22Rv1 (cell line): ENCODE measurements at regions not wholly inside any gene's neighbourhood (a gene's known extent, or its start where the extent isn't known, plus 50 kb on each side); places are given as distances from the start of the nearest gene placed in this dataset.
"Not testable (repeated sequence)": the region's sequence is repeated elsewhere in the genome, so short reads cannot be mapped to it uniquely, and the experiment has no call there.

Experiments
- H3K27ac ChIP-seq: fragments of 450-650 bp; 2 replicates; pipeline ENCODE4 v1.5.1; 2017
- ZFX ChIP-seq: fragments of 450-650 bp; IDR thresholded peaks from 2 replicates; pipeline ENCODE4 v1.6.1; 2017; ENCODE audit warnings: antibody characterized with exemption, borderline replicate concordance
- TF ChIP-seq, protein P1 (sequence below): fragments of 450-650 bp; IDR thresholded peaks from 2 replicates; pipeline ENCODE4 v1.5.1; 2017; ENCODE audit warnings: mild to moderate bottlenecking

DNA sequence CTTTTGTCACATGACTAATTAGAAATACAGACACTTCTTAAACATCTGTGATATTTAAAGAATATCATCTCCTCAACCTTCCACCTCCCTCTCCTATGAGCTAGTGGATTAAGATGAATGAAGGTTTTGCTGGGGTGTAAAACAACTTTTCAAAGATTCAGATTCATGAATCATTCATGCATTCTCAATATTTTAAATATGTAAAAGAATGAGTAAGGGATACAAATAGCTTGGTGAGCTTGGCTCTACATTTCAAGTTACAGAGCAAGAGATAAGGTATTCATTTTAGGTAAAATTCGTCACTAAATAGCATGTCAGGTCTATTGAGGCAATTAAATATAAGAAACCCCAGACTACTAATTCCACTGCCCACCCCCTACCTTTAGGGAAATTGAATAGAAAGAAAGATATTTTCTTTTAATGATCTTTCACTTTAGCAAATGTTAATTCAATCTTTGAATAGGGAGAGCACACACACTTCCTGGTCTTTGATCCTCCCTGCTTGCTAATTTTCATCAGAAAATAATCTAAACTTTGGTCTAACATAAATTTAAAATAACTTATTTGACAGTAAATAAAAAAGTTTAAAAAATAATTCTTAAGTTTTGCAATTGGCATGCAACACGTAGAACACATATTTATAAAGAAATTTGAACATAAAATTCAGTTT lies 486.9 kb upstream of the ITGA1 start:
- H3K27ac ChIP-seq = no peak overlapping the region
- no peak for TF ChIP-seq ZFX
- TF ChIP-seq, protein P1, sequence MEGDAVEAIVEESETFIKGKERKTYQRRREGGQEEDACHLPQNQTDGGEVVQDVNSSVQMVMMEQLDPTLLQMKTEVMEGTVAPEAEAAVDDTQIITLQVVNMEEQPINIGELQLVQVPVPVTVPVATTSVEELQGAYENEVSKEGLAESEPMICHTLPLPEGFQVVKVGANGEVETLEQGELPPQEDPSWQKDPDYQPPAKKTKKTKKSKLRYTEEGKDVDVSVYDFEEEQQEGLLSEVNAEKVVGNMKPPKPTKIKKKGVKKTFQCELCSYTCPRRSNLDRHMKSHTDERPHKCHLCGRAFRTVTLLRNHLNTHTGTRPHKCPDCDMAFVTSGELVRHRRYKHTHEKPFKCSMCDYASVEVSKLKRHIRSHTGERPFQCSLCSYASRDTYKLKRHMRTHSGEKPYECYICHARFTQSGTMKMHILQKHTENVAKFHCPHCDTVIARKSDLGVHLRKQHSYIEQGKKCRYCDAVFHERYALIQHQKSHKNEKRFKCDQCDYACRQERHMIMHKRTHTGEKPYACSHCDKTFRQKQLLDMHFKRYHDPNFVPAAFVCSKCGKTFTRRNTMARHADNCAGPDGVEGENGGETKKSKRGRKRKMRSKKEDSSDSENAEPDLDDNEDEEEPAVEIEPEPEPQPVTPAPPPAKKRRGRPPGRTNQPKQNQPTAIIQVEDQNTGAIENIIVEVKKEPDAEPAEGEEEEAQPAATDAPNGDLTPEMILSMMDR = no peak

DNA sequence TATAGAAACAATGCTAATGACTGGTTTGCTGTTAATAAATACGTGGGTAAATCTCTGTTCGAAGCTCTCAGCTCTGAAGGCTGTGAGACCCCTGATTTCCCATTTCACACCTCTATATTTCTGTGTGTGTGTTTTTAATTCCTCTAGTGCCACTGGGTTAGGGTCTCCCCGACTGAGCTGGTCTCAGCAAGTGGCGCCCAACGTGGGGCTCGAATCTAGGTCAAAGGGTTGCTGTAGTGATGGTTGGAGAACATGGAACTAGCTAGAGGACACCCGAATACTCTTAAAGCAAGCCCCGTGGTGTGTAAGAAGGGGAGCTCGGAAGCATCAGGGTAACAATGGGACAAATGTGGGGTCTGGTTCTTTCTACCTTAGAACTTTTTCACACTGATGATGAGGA lies 482.9 kb upstream of the ITGA1 start:
- H3K27ac ChIP-seq = not testable (repeated sequence)

DNA sequence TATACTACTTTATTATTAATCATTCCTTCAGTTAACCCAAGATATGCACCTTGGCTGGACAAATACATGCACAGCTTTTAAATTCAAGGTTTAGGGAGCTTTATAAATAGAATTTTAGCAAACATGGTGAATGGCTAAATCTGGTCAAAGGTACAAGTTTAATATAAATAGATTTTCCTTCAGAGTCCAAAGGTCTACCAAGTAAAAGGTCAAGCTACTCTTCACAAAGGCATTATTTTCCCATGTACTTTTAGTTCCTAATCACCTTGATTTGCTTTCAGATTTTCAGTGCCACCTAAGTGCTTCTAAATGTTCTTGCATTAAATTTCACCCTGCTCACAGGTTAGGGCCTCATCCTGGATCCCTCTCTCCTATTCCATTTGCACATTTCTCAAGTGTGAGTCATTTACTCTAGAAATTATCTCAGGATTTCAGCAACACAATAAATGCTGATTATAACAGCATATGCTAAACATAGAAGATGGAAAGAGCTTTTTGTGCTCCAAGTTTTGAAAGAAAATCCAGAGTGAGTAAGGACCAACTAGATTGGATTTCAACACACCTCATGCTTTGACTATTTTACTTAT lies 459.4 kb upstream of the ITGA1 start:
- TF ChIP-seq, protein P1 = no peak
- no peak for TF ChIP-seq ZFX
- no peak overlapping the region for H3K27ac ChIP-seq

DNA sequence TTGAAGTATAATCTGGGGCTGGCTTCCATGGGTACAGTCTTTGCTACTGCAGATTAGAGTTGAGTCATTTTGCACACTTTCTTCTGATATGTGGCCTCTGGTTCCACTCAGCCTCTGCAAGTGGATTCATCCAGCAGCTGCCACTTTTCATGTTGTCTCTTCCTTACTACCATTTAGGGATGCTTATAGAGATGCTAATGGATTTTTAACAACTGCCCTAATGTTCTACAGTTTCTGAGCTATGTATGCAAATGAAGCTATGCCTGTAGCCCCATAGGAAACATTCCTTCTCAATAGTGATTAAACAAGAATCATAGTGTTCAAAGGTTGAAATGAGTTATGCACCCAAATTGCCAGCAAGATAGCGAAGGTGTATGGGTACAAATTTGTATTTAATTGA lies 456.0 kb upstream of the ITGA1 start:
- H3K27ac ChIP-seq = no peak overlapping the region
- TF ChIP-seq, protein P1 = no peak
- TF ChIP-seq ZFX = no peak

DNA sequence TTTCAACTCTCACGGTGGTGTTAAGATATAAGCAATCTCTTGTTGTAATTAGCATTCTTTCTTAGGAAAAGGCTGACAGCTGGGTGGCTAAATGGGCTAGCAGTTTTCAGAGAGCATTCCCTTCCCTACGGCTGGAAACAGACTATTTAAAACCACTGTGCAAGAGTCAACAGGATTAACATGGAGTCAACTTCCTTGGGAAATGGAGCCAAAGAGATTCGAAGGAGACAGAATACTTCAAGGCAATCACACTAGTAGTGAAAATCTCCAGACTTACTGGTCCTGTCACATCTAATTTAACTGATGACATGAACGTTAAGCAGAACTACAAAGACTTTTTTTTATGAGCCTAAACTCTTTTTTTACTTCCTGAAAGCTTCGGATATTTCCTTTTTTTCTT lies 453.3 kb upstream of the ITGA1 start:
- TF ChIP-seq, protein P1 = no peak
- TF ChIP-seq ZFX = no peak
- no peak overlapping the region for H3K27ac ChIP-seq

DNA sequence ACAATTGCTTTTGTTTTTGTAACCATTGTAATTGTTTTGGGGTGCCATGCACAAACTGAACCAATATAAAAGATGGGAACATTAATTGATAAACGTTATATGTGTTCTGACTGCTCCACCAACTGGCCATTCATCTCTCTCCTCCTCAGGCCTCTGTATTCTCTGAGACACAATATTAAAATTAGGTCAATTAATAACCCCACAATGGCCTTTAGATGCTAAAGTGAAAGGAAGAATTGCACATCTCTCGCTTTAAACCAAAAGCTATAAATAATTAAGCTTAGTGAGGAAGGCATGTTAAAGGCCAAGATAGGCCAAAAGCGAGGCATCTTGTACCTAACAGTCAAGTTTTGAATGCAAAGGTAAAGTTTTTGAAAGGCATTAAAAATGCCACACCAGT lies 448.4 kb upstream of the ITGA1 start:
- TF ChIP-seq ZFX = no peak
- TF ChIP-seq, protein P1 = no peak
- H3K27ac ChIP-seq = no peak overlapping the region

DNA sequence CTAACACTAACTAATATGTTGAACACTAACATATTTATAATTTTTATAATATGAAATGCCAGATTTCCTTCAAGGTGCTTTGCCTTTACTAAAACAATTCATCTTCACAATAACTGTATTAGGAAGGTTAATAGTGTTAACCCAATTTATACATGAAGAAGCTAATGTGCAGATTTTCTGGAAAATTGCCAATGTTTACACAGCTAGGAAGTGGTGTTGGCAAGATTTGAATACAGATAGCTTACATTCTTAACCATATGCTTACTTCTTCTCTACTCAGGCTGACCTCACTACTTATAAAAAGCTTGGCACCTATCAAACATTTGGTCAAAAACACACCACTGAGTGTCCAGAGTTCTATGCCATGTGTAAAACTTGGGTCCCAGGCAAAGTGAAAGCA lies 445.4 kb upstream of the ITGA1 start:
- TF ChIP-seq, protein P1 = no peak
- no peak for TF ChIP-seq ZFX
- H3K27ac ChIP-seq = no peak overlapping the region

DNA sequence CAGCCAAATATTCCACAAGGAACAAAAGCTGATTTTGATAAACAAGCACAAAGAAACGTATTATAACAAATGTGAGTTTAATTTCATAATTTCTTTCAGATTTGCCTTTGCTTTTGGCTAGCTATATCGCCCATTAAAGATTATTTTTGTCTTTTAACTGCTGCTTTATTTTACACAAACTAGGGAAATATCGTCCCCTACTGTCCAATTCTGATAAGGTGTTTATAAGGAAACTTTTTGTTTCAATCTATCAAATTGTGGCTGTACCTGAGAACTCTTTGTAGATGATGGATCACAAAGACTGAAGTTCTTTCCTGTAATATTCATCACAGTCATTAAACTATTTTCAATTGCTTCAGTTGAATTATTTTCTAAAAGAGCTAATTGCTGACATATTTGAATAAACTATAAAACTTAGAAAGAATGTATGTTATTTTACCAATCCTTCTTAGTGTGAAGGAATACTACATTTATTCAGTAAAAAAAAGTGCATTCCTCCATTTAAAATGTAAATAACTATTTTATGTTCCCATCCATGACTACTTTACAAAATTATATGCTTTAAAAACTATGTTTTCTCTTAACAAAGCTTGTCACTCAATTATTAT lies 431.3 kb upstream of the ITGA1 start:
- no peak overlapping the region for H3K27ac ChIP-seq
- TF ChIP-seq, protein P1 = peak; percentile 94
- TF ChIP-seq ZFX = no peak
